GM10266 (cell line): ENCODE measurements at regions not wholly inside any gene's neighbourhood (a gene's known extent, or its start where the extent isn't known, plus 50 kb on each side); places are given as distances from the start of the nearest gene placed in this dataset.

ENCODE experiments used
- DNase-seq: peaks from one replicate; pipeline ENCODE4 v3.0.0; 2012; ENCODE audit errors: extremely low spot score
- TF ChIP-seq, protein P1 (sequence below): IDR thresholded peaks from 2 replicates; pipeline ENCODE4 v1.5.1; 2012; ENCODE audit warnings: mild to moderate bottlenecking, low read depth; ENCODE audit not compliant: control insufficient read depth, insufficient read depth; ENCODE audit errors: missing control alignments

DNA sequence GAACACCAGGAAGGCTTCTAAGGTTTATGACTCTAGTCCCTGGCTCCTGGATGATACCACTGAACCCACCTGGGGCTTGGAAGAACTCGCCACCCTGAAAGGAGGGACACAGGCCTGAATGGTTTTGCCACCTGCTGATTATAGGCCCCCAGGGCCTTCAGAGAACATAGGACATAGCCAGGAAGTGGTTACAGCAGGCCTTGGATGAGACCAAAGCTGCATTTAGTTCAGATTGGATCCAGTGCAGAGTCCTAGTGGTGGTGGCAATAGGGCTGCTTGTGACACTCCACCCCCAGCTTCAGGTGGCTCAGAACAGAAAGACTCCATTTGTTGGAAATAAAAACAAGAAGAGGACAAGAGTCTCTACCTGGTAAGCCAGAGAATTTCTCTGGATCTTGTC, 101.6 kb upstream of the PLPPR5 start:
- TF ChIP-seq, protein P1, sequence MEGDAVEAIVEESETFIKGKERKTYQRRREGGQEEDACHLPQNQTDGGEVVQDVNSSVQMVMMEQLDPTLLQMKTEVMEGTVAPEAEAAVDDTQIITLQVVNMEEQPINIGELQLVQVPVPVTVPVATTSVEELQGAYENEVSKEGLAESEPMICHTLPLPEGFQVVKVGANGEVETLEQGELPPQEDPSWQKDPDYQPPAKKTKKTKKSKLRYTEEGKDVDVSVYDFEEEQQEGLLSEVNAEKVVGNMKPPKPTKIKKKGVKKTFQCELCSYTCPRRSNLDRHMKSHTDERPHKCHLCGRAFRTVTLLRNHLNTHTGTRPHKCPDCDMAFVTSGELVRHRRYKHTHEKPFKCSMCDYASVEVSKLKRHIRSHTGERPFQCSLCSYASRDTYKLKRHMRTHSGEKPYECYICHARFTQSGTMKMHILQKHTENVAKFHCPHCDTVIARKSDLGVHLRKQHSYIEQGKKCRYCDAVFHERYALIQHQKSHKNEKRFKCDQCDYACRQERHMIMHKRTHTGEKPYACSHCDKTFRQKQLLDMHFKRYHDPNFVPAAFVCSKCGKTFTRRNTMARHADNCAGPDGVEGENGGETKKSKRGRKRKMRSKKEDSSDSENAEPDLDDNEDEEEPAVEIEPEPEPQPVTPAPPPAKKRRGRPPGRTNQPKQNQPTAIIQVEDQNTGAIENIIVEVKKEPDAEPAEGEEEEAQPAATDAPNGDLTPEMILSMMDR: no peak
- DNase-seq: no peak

DNA sequence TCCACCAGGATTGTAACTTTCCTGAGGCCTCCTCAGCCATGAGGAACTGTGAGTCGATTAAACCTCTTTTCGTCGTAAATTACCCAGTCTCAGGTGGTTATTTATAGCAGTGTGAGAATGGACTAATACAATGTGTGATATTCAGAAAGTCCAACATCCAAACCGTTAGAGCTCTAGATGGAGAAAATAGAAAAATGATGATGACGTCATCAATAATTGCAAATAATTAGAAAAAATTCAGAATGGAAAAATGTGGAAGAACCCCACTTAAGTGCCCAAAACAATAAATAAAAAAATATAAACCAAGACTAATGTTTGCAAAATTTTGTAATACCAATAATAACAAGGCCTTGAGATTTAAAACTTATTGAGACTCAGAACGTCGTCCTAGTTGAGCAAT, 103.0 kb upstream of the PLPPR5 start:
- TF ChIP-seq, protein P1: no peak
- DNase-seq: no peak

DNA sequence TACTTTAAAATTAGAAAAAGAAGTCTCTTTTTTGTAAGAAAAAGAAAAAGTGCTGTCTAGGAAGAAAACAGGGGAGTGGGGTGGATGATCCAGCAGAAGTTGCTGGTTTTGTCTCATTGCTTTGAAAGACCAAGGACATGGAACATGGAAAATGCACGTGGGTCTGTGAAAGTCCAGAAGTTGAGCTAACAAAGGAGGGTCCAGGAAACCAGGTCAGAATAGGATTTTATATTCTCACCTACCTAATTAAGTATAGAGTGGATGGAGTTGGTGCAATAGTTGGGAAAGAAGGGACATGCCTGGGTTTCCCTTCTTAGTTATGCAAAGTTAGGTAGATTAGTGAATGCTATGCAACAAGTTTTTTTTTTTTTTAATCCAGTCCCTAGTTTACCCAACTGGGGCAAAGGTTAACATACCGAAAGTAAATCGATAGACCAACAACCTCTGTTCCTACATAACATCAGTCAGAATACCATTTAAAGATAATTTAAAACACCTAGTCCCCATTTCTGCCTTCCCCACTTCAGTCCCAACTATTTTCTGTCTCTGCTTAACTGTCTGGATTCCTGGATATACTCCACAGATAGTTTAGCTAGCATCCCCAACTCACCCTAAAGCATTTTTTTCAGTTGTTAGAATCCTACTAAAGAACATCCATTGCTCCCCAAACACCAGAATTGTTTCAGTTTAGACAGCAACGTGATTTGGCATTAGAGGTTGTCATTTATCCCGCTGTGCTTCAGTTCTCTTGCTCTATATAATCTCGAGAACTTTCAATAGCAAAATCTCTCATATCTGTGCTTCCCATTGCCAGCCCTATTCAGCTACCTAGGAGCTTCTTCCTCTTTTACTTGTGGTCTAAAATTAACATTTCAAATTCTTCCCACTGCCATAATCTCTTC, 105.7 kb upstream of the PLPPR5 start:
- TF ChIP-seq, protein P1: no peak
- DNase-seq: no peak

DNA sequence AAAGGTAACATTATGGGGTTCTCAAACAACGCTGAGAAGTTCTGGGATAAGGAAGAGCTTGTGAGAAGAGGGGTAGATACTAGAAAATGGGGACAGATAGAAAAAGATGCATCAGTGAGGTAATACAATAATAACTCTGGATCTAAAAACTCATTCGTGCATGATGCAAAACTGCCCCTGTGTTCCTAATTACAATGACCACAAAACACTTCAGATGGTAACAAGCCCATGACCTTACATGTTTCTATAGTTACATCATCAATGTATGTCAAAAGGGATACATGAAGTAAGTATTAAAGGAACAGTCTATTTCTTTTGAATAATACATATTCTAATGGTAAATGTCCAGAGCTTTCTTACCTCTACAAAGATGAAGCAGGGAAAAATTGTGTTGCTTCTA, 110.6 kb upstream of the PLPPR5 start:
- no peak for DNase-seq
- TF ChIP-seq, protein P1: no peak

DNA sequence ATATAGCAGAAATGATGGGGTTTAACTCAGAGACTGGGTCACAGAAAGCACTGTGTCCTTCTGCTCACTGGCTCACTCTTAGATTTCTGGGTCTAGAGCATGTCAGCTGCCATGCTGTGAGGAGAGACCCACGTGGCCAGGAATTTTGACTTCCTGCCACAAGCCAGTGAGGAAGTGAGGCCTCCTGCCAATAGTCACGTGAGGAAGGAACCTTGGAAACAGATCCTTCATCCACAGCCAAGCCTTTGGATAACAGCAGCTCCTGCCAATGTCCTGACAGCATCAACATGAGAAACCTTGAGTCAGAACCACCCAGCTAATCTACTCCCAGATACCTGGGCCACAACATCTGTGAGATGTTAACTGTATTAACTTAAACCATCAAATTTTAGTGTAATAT, 114.5 kb upstream of the PLPPR5 start:
- TF ChIP-seq, protein P1: no peak
- no peak for DNase-seq

DNA sequence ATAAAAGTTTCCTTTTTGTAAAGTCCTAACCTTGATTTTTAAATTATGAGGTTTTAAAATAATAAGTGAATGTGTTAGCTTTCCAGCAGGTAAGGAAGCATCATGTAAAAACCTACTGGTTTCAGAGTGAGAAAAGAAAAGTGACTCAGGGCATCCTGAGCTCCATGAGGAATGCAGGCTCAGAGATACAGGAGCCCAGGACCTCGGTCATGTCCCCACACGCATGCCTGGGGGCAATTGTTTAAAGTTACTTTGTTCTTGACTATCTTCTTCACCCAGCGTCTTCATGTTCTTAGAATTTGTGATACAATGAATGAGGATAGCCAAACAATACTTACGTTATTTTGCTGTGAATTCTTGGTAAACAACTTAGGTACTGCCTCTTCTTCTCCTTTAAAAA, 117.4 kb upstream of the PLPPR5 start:
- TF ChIP-seq, protein P1: no peak
- DNase-seq: no peak

DNA sequence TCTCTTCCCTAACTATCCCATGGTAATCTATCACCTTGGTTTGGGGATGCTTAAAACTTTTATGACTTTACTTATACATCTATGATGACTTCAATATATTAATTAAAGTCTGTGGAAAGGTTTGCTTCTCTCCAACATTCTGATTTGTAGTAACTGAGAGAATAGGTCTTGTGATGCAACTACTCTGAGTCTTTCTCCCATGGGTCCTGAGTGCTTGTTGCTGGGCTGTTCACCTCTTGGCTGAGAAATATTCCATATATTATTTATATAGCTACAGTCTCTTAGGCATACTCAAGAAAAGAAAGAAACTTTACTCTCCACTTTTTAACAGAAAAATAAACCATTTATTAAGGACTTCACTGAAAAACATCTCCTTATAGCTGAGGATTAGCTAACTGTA, 119.3 kb upstream of the PLPPR5 start:
- DNase-seq: no peak
- TF ChIP-seq, protein P1: no peak
